AG09319 (cell line): ENCODE measurements at regions not wholly inside any gene's neighbourhood (a gene's known extent, or its start where the extent isn't known, plus 50 kb on each side); places are given as distances from the start of the nearest gene placed in this dataset.

Source experiments
- DNase-seq: peaks from one replicate; pipeline ENCODE4 v3.0.0-alpha.2; 2010; ENCODE audit warnings: low read depth; ENCODE audit errors: extremely low read depth
- CTCF ChIP-seq: IDR thresholded peaks from 2 replicates; pipeline ENCODE4 v1.5.1; 2011; ENCODE audit warnings: low read depth, mild to moderate bottlenecking, inconsistent platforms, low read length, moderate library complexity

DNA sequence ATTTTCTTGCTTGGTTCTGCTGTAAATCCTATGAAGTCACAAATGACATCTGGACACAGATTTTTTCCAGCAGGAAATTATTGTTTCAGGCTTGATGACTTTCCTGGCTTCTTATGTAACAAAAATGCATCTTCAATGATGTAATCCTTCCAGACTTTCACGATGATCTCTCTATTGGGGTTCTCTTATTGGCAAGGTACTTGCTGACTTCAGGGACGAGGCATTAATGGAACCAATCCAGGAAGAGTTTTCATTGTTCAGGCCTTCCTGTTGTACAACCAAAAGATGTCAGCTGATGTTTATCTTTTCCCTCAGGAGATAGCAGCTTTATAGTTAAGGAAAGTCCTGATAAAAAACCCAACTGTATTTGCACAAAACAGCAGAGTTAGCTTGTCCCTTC, 118.5 kb upstream of the MMS22L start:
- no peak for DNase-seq

DNA sequence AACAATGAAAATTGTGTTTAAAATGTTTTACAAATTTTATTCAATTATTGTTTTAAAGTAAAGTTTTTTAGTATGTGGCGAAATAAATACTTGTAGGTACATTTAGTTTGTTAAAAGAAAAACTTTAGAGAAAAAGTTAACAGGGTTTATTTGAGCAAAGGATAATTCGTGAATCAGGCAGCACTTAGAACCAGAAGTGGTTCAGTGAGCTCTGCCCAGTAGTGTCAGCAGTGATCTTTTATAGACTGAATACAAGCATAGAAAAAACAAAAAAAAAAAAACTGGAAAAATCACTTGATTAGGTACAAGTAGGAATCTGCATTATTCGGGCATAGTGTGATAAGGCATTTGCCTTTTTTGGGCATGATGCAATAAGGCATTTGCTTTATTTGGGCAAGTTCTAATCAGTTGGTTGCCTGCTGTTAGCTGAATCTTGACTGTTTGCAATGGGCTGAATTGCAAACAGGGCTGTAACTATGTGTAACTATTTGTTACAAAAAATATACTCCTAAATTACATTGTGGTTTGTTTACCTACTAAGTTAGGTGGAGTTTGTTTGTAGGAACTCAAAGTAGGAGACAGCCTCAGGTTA, 122.9 kb upstream of the MMS22L start:
- no peak for DNase-seq
- TF ChIP-seq CTCF = no peak

More for the DNA sequence above, 118.5 kb upstream of the MMS22L start:
- TF ChIP-seq CTCF = no peak

DNA sequence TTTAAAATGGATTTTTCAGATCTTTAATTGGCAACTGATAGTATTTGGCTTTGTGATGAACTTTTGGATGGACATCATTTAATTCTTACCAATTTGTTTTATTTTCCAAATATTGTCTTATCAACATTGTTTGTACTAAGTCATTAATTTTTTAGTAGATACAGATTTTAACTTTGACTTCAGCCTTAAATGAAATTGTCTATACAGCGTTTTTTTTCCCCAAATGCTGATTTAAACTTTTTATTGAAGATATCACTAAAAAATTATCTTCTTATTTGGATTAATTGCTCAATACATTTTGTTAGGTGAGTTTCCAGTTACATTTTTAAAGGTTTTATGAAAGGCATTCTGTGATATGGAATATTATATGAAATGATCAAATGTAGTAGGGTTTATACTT, 123.6 kb upstream of the MMS22L start:
- DNase-seq = no peak
- no peak for TF ChIP-seq CTCF

DNA sequence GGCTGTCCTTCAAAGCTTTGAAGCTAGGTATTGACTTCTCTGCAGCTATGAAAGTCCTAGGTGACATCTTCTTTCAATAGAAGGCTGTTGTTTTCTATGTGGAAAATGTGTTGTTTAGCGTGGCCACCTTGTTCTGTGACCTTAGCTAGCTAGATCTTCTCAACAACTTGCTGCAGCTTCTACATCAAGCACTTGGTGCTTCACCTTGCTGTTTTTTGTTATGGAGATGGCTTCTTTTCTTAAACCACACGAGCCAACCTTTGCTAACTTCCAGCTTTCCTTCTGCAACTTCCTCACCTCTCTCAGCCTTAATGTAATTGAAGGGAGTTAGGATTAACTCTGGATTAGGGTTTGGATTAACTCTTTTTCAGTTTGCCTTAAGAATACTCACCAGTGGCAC, 128.6 kb upstream of the MMS22L start:
- no peak for TF ChIP-seq CTCF
- no peak for DNase-seq

DNA sequence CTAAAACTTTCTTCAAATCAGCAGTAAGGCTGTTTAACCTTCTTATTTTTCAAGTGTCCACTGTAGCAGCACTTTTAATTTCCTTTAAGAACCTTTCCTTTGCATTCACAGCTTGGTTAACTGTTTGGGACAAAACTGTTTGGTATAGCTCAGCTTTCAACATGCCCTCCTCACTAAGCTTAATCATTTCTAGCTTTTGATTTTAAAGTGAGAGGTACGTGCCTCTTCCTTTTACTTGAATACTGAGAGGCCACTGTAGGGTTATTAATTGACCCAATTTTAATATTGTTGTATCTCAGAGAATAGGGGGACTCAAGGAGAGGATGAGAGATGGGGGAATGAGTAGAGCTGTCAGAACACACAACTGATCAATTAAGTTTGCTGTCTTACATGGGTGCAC, 129.5 kb upstream of the MMS22L start:
- DNase-seq = no peak
- TF ChIP-seq CTCF = no peak

DNA sequence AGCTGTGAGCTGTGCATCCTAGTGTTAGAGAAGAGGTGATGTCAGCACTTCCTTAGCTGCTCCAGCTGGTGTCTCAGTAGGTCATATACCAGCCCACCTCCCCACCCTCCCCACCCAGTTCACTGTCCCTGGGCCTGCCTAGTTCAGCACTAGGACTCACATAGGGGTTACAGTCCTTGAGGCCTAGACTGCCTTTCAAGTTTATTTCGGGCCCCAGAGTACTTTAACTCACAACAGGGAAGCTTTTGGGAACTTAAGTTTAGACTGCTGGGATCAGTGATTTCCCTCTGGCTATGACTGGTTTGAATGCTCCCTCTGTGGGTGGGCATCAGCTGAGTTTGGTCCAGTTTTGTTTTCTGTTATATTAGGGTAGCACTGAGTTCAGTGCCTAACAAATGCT, 139.2 kb upstream of the MMS22L start:
- TF ChIP-seq CTCF = no peak
- no peak for DNase-seq

DNA sequence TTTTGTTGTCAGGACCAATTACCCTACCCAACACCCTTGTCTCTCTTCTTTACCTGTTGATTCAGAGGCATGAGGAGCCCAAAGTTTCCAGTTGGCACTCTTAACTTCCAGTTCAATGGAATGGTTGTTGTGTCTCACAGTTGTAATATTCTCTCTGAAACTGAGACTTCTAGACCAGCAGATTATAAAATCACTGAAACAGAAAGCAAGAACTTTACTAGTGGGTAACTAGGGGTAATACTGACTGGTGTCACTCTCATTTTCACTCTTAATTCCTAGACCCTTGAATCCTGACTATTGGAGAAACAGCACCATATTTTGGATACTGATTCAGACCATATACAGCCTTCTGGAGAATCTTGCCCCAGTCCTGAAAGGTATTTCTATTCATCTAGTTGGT, 140.2 kb upstream of the MMS22L start:
- no peak for TF ChIP-seq CTCF
- DNase-seq = no peak
